ENCODE measurements at regions not wholly inside any gene's neighbourhood (a gene's known extent, or its start where the extent isn't known, plus 50 kb on each side); places are given as distances from the start of the nearest gene placed in this dataset.
"Not testable (repeated sequence)": the region's sequence is repeated elsewhere in the genome, so short reads cannot be mapped to it uniquely, and the experiment has no call there.

DNA sequence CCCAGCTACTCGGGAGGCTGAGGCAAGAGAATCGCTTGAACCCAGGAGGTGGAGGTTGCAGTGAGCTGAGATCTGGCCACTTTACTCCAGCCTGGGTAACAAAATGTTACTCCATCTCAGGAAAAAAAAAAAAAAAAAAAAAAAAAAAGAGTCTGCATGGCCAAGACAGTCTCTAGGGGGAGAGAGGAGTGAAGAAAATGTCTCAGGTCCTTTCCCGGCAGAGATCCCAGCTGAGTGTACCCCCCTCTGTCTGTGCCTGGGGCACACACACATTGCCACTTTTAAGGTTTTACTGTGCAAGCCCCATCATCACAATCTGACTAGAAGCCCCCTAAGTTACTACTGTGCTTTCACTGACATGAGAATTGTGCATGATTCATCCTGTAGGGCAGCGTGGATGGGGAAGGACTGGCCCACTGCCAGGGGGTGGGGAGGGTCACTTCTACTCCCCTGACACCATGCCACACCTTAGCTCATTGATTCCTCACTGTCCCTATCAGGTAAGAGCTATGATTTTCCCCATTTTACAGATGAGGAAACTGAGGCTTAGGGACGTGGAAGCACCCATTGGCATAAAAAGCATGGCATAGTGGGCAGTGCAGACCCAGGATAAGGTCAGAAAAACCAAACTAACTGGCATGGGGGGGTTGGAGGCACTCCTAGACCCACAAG, 102.3 kb upstream of the LARP1 start:
- DNase-seq: no peak

GRCh38 chr5:154651795-154652194, 103.4 kb upstream of the LARP1 start:
- DNase-seq: not testable (repeated sequence)

DNA sequence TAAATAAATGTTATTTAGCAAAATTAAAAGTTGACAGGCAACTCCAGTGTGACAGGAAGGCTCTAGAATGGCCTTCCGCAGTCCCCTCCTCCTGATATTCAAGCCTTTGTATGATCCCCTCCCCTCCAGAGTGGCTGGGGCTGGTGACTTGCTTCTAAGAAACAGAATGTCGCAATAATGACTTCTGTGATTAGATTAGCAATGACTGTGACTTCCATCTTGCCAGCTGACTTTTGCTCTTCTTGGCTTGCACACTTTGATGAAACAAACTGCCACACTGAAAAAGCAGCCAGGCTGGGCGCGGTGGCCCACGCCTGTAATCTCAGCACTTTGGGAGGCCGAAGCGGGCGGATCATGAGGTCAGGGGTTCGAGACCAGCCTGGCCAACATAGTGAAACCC, 106.5 kb upstream of the LARP1 start:
- DNase-seq: no peak

DNA sequence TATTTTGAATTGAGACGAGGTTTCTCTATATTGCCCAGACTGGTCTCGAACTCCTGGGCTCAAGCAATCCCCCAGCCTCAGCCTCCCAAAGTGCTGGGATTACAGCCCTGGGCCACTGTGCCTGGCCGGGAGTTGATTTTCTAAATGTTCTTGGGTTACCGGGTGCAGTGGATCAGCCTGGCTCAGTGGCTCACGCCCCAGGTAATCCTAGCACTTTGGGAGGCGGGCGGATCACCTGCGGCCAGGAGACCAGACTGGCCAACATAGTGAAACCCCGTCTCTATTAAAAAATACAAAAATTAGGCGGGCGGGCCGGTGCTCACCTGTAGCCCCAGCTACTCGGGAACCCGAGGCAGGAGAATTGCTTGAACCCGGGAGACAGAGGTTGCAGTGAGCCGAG, 106.9 kb upstream of the LARP1 start:
- DNase-seq: no peak

- DNase-seq: no peak
Measured at GRCh38 chr5:154647761-154648145, 107.4 kb upstream of the LARP1 start.

DNA sequence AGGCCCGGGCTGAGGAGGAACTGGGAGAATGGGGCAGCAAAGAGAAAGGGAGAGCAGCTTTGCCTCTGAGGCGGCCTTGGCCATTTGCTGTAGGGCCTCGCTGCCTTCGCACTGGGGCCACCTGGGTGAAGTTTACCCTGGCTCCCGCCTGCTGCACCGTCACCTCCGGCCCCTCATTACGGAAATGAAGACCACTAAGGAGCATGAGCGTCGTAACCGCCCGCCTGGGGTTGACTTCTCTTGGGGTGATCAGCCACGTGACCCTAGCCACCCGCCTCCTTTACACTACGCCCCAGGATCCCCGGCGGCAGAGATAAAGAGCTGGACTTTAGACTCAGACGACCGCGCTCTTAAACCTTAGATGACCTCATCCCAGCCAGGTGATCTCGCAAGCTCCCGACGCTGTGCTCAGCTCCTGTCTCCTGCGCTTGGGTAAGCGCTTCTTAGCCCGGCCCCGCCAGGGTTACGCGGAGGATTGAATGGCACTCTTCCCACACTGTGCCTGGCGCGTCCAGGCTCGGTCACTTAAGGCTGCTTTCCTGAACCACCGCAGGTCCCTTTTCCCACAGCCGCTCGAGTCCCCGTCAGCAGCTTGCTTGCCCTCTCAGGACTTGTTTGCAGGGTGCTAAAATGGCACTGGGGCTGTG, 107.9 kb upstream of the LARP1 start:
- no peak for DNase-seq

GRCh38 chr5:154646745-154647113, 108.4 kb upstream of the LARP1 start:
- no peak for DNase-seq

DNA sequence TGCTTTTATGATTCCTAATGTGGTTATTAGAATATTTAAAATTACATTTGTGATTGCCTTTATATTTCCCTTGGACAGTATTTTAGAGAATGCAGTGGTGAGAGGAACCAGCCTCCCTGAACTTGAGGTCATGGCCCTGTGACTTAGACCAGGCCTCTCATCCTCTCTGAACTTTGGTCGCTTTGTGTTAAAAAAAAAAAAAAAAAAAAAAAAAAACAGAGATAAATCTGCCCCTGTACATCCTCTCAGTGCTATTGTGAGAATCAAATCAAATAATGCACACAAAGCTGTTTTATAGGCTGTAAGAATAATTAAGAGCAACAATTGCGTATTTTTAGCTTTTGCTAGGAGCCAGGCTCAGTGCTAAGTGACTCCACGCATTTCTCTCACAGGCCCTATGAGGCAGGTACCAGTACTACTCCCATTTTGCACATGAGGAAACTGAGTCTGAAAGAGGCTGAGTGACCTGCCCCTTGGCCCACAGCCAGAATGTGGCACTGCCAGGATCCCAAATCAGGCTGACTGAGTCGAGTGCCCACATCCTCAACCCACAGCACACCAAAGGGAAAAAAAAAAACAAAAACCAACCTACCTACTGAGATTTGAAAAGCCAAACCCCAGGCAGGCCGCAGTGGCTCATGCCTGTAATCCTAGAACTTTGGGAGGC, 110.3 kb upstream of the LARP1 start:
- no peak for DNase-seq

- no peak for DNase-seq
Measured at GRCh38 chr5:154642499-154643245, 112.5 kb upstream of the LARP1 start.

GRCh38 chr5:154640213-154640831, 114.9 kb upstream of the LARP1 start:
- peak; percentile 32 for DNase-seq

GRCh38 chr5:154636786-154637185, 118.4 kb upstream of the LARP1 start:
- DNase-seq: not testable (repeated sequence)

GRCh38 chr5:154636271-154636670, 118.9 kb upstream of the LARP1 start:
- not testable (repeated sequence) for DNase-seq

DNA sequence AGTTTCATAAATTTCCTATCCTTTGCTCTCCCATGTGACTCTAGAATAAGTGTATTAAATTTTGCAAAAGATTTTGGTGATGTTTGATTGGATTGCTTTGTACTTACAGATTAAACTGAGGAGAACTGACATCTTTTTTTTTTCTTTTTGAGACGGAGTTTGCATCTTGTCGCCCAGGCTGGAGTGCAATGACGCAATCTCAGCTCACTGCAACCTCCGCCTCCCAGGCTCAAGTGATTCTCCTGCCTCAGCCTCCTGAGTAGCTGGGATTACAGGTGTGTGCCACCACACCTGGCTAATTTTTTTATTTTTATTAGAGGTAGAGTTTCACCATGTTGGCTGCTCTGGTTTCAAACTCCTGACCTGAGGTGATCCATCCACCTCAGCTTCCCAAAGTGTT, 121.4 kb upstream of the LARP1 start:
- DNase-seq: not testable (repeated sequence)

DNA sequence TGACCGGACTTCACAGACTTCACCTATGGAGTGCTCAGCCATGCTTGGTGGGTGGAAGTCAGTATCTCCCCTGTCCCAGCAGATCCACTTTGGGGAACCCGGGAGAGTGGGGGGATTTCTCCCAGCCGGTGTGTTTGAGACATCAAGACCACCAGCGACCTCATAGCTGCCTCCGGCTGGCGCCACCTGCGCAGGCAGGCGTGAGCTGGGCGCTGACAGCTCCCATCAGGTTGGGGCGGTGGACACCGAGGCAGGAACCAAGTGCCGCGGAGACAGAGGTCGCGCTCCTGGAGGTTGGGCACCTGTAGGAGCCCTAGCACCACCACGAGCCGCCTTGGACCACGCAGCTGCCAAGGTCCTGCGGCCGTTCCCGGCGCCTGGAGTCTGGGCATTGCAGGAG, 124.0 kb upstream of the LARP1 start:
- DNase-seq: no peak

- DNase-seq: no peak
Measured at GRCh38 chr5:154630410-154630809, 124.8 kb upstream of the LARP1 start.

DNA sequence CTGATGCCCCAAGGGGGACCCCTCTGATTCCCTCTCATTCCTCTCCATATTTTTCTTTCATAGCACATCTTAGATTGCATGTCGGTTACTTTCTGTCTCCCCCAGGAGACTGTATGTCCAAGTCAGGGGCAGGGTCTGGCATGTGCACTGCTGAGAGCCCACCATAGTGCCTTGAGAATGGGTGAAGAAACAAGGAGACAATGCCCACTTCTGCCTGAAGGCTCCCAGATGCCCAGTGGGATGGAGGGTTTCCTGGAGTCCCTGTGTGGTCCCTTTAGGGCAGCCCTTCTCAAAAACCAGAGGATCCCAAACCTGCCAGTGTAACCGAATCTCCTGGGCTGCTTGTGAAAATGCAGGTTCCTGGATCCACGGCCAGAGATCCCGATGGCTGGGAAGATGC, 126.5 kb upstream of the LARP1 start:
- DNase-seq: no peak

- DNase-seq: no peak
Measured at GRCh38 chr5:154627698-154628678, 127.2 kb upstream of the LARP1 start.

DNA sequence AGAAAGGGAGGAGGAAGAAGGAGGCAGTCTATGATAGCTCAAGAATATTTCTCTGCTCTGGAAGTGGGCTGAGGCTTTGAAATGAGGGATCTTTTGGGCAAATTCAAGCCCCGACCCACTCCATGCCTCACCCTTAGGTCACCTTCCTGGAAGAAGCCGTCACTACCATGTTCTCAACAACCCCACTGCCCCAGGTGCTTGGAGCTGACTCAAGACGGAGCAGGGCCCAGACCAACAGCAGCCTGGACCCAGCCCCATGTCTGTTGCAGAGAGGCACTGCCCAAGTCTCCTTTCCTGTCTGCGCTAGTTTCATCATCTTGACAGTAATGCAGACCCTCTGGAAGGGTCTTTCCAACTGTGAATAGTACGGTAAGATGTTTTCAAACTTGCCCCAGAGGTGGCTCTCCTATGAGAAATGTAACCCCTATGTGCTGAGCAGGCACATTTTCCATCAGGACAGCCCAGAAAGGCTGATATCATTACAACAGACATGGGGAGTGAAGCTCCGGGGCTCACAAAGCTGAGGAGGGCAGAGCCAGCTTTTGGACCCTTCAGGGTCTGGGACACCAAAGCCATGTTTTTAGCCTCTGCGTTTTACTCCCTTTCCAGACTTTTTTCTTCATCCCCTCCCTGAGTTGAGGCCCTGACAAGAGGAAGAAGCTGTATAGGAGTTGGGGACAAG, 128.2 kb upstream of the LARP1 start:
- no peak for DNase-seq

- DNase-seq: no peak
Measured at GRCh38 chr5:154625031-154625430, 130.1 kb upstream of the LARP1 start.

DNA sequence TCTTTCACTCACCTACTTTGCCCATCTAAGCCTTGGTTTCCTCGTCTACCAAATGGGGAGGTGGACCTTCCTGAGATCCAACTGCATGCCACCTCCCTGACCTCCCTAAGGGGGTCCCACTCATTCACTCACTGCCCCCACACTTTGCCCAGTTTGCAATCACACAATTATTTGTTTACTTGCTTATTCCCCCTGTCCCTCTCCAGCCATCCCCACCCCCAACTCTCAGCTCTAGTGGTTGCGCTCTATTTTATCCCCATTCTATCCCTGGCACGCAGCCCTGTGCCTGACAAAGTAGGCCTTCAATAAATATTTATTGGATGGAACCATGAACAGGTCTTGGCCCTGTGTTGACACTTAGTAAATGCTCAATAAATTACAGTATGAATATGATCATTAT, 130.8 kb upstream of the LARP1 start:
- DNase-seq: no peak

DNA sequence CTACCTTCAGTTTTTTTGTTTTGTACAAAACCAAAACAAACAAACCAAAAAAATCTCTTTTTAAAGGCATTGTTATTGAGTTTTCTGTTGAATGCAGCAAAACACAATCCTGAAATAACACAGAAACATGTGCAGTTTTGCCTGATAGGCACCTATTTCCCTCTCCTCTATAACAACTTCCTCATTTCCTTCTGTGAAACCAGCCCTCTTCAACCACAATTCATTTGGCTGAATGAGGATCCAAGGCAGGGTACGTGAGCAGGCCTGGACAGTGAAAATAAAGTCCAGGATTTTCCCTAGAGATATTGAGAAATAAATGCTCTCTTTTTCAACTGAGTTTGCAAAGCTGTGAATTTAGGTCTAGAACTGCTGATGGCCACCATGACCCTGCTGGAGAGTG, 134.8 kb upstream of the LARP1 start:
- no peak for DNase-seq
